ENCODE measurements at regions not wholly inside any gene's neighbourhood (a gene's known extent, or its start where the extent isn't known, plus 50 kb on each side); places are given as distances from the start of the nearest gene placed in this dataset.

GRCh38 chr17:413706-414380 is 61.2 kb upstream of the RPH3AL start:
- no peaks in the 10 kb centered on the region for H4K20me1 ChIP-seq
- H3K27me3 ChIP-seq: peaks cover 33% of the 10 kb centered on the region
- H3K4me2 ChIP-seq: peak overlapping the region; percentile 42
- no peak overlapping the region for H3K4me3 ChIP-seq
- no peak for TF ChIP-seq Cebpa-rat (IDR thresholded peaks at IDR 0.05)
- H3K36me3 ChIP-seq: no peaks in the 10 kb centered on the region
- no peak overlapping the region for H3K9ac ChIP-seq
- H3K9me3 ChIP-seq: no peaks in the 10 kb centered on the region
- H3K27ac ChIP-seq: no peak overlapping the region
- peaks cover 72% of the 10 kb centered on the region for H3K4me1 ChIP-seq

DNA sequence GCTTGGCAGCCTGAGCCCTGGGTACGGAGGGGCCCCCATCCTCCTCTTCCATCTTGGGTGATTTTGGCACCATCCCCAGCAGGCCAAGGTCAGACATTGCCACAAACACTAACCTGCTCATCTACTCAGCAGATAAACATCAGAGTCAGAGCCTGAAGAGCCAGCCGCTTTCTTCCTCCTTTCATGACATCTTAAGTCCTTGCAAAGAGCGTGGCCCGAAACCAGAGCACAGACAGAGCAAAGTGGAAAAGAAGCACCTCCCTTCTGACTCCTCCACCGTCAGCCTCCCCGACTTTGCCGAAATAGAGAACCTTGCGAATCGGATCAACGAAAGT is 60.4 kb upstream of the RPH3AL start:
- H3K27ac ChIP-seq: no peak overlapping the region
- no peak overlapping the region for H3K9ac ChIP-seq
- H3K4me1 ChIP-seq: peaks cover 63% of the 10 kb centered on the region
- no peaks in the 10 kb centered on the region for H4K20me1 ChIP-seq
- H3K36me3 ChIP-seq: no peaks in the 10 kb centered on the region
- no peak overlapping the region for H3K4me2 ChIP-seq
- peaks cover 33% of the 10 kb centered on the region for H3K27me3 ChIP-seq
- H3K9me3 ChIP-seq: no peaks in the 10 kb centered on the region
- no peak for TF ChIP-seq Cebpa-rat (IDR thresholded peaks at IDR 0.05)
- H3K4me3 ChIP-seq: no peak overlapping the region

DNA sequence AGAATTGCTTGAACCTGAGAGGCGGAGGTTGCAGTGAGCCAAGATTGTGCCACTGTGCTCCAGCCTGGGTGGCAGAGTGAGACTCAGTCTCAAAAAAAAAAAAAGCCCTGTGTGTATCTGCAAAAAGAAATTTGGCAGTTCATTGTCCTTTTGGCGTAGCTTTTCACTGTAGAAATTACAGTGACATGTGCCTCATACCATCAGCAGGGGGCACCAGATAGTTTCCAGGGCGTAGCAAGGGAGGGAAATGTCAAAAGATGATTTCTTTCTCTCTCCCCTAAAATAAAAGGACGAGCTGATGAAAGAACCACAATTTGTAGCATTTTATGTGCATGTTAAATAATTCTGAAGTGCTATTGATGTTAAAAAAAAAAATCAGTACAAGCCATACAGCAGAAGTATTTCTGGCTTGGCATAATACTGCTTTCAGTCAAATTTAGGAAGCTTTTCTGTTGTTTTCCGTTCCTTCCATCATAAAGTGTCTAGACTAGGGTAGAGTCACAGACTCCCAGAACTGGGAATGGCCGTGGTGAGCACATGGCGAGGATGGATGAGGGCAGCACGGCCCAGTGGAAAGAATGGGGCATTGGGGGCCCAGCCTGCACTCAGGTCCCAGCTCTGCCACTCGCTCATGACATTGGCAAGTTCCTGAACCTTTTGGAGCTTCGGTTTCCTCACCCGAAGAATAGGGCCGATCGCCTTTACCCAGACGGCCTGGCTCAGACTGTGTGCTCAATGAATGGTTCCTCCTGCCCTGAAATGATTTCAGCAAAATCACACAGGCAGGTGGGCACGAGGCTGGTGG is 59.8 kb upstream of the RPH3AL start:
- H4K20me1 ChIP-seq: no peaks in the 10 kb centered on the region
- no peak overlapping the region for H3K27ac ChIP-seq
- H3K9ac ChIP-seq: no peak overlapping the region
- peaks cover 60% of the 10 kb centered on the region for H3K4me1 ChIP-seq
- H3K9me3 ChIP-seq: no peaks in the 10 kb centered on the region
- no peaks in the 10 kb centered on the region for H3K36me3 ChIP-seq
- no peak overlapping the region for H3K4me2 ChIP-seq
- H3K4me3 ChIP-seq: no peak overlapping the region
- peaks cover 33% of the 10 kb centered on the region for H3K27me3 ChIP-seq
- TF ChIP-seq Cebpa-rat (IDR thresholded peaks at IDR 0.05): no peak

GRCh38 chr17:411421-412120 is 59.0 kb upstream of the RPH3AL start:
- no peaks in the 10 kb centered on the region for H3K36me3 ChIP-seq
- no peak overlapping the region; the same call in 1 of the 2 replicates for H3K4me2 ChIP-seq
- peaks cover 33% of the 10 kb centered on the region for H3K27me3 ChIP-seq
- no peak overlapping the region for H3K27ac ChIP-seq
- H3K9ac ChIP-seq: no peak overlapping the region
- H3K9me3 ChIP-seq: no peaks in the 10 kb centered on the region
- peaks cover 60% of the 10 kb centered on the region for H3K4me1 ChIP-seq
- no peak for TF ChIP-seq Cebpa-rat (IDR thresholded peaks at IDR 0.05)
- H4K20me1 ChIP-seq: no peaks in the 10 kb centered on the region
- no peak overlapping the region for H3K4me3 ChIP-seq

GRCh38 chr17:410543-411401 is 58.2 kb upstream of the RPH3AL start:
- H3K4me2 ChIP-seq: peak overlapping the region; percentile 98
- no peaks in the 10 kb centered on the region for H3K9me3 ChIP-seq
- H3K4me3 ChIP-seq: peak overlapping the region; percentile 80
- no peak for TF ChIP-seq Cebpa-rat (IDR thresholded peaks at IDR 0.05)
- H3K36me3 ChIP-seq: no peaks in the 10 kb centered on the region
- peak overlapping the region; percentile 48; the same call in 1 of the 2 replicates for H3K27ac ChIP-seq
- H3K9ac ChIP-seq: peak overlapping the region; percentile 63
- no peaks in the 10 kb centered on the region for H4K20me1 ChIP-seq
- H3K4me1 ChIP-seq: peaks cover 52% of the 10 kb centered on the region
- peaks cover 33% of the 10 kb centered on the region for H3K27me3 ChIP-seq

- Histone ChIP-seq H3K4me2 (peak overlapping the region; percentile 98), H3K27ac (peak overlapping the region; percentile 63)
These were observed 57.4 kb upstream of the RPH3AL start for GRCh38 chr17:409848-410542.

GRCh38 chr17:409308-409847 is 56.8 kb upstream of the RPH3AL start:
- Histone ChIP-seq H3K9ac (no peak overlapping the region), H3K4me3 (peak overlapping the region; percentile 40; the same call in 1 of the 2 replicates), H3K9me3 (no peaks in the 10 kb centered on the region), H4K20me1 (no peaks in the 10 kb centered on the region), H3K27me3 (peaks cover 21% of the 10 kb centered on the region), H3K4me2 (peak overlapping the region; percentile 71), H3K4me1 (peaks cover 38% of the 10 kb centered on the region), H3K36me3 (no peaks in the 10 kb centered on the region), H3K27ac (peak overlapping the region; percentile 63)
- TF ChIP-seq Cebpa-rat (IDR thresholded peaks at IDR 0.05): no peak

More at GRCh38 chr17:409848-410542, 57.4 kb upstream of the RPH3AL start:
- Histone ChIP-seq H3K36me3 (no peaks in the 10 kb centered on the region), H3K4me3 (peak overlapping the region; percentile 80), H3K9me3 (no peaks in the 10 kb centered on the region), H4K20me1 (no peaks in the 10 kb centered on the region), H3K9ac (peak overlapping the region; percentile 63), H3K4me1 (peaks cover 45% of the 10 kb centered on the region), H3K27me3 (peaks cover 27% of the 10 kb centered on the region)
- no peak for TF ChIP-seq Cebpa-rat (IDR thresholded peaks at IDR 0.05)

- H3K9ac ChIP-seq: no peak overlapping the region
- no peak overlapping the region for H3K4me2 ChIP-seq
- no peaks in the 10 kb centered on the region for H3K36me3 ChIP-seq
- no peak overlapping the region for H3K27ac ChIP-seq
- no peak overlapping the region for H3K4me3 ChIP-seq
- H3K27me3 ChIP-seq: no peaks in the 10 kb centered on the region
- H3K9me3 ChIP-seq: no peaks in the 10 kb centered on the region
- H4K20me1 ChIP-seq: no peaks in the 10 kb centered on the region
- no peak for TF ChIP-seq Cebpa-rat (IDR thresholded peaks at IDR 0.05)
- peaks cover 26% of the 10 kb centered on the region for H3K4me1 ChIP-seq
These were observed 52.1 kb upstream of the RPH3AL start for GRCh38 chr17:404703-405102.
